ENCODE measurements at regions not wholly inside any gene's neighbourhood (a gene's known extent, or its start where the extent isn't known, plus 50 kb on each side); places are given as distances from the start of the nearest gene placed in this dataset.

GRCh38 chr1:218069180-218069579, 215.9 kb upstream of the RRP15 start:
- no peaks in the 10 kb centered on the region for H3F3A ChIP-seq (ENCODE audit: insufficient read depth)

GRCh38 chr1:218073062-218073461, 212.0 kb upstream of the RRP15 start:
- H3K36me3 ChIP-seq (ENCODE audit: low read length), result no peaks in the 10 kb centered on the region
- H3K79me2 ChIP-seq (ENCODE audit: insufficient read depth, low read length), result no peaks in the 10 kb centered on the region
- no peak overlapping the region for H3K4me3 ChIP-seq (ENCODE audit: insufficient read depth, low read length, poor library complexity, severe bottlenecking)
- no peaks in the 10 kb centered on the region for H3K27me3 ChIP-seq (ENCODE audit: low read length)
- H3K9me3 ChIP-seq (ENCODE audit: insufficient read depth, low read length), result no peaks in the 10 kb centered on the region
- no peak overlapping the region for H2AFZ ChIP-seq (ENCODE audit: low read depth, low read length, severe bottlenecking)
- H3K4me2 ChIP-seq (ENCODE audit: low read depth, low read length, poor library complexity, severe bottlenecking), result no peak overlapping the region
- no peaks in the 10 kb centered on the region for H3F3A ChIP-seq (ENCODE audit: insufficient read depth)
- no peaks in the 10 kb centered on the region; the same call in 1 of the 2 replicates for H3K9me2 ChIP-seq (replicated peaks; ENCODE audit: insufficient read depth, low read length)
- H3K27ac ChIP-seq (ENCODE audit: low read depth, low read length), result no peak overlapping the region
- TF ChIP-seq, protein P1, sequence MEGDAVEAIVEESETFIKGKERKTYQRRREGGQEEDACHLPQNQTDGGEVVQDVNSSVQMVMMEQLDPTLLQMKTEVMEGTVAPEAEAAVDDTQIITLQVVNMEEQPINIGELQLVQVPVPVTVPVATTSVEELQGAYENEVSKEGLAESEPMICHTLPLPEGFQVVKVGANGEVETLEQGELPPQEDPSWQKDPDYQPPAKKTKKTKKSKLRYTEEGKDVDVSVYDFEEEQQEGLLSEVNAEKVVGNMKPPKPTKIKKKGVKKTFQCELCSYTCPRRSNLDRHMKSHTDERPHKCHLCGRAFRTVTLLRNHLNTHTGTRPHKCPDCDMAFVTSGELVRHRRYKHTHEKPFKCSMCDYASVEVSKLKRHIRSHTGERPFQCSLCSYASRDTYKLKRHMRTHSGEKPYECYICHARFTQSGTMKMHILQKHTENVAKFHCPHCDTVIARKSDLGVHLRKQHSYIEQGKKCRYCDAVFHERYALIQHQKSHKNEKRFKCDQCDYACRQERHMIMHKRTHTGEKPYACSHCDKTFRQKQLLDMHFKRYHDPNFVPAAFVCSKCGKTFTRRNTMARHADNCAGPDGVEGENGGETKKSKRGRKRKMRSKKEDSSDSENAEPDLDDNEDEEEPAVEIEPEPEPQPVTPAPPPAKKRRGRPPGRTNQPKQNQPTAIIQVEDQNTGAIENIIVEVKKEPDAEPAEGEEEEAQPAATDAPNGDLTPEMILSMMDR (IDR thresholded peaks at IDR 0.05; ENCODE audit: insufficient read depth, low read length, poor library complexity, severe bottlenecking), result no peak
- TF ChIP-seq EZH2phosphoT487 (conservative IDR thresholded peaks at IDR 0.05; ENCODE audit: low read length), result no peak
- no peak overlapping the region for H3K9ac ChIP-seq (ENCODE audit: low read length)
- H4K20me1 ChIP-seq (ENCODE audit: low read depth, low read length), result no peaks in the 10 kb centered on the region

More at GRCh38 chr1:218069180-218069579, 215.9 kb upstream of the RRP15 start:
- Histone ChIP-seq H2AFZ (ENCODE audit: low read depth, low read length, severe bottlenecking) (no peak overlapping the region), H3K9me2 (replicated peaks; ENCODE audit: insufficient read depth, low read length) (no peaks in the 10 kb centered on the region), H3K36me3 (ENCODE audit: low read length) (no peaks in the 10 kb centered on the region), H3K4me3 (ENCODE audit: insufficient read depth, low read length, poor library complexity, severe bottlenecking) (no peak overlapping the region), H3K4me2 (ENCODE audit: low read depth, low read length, poor library complexity, severe bottlenecking) (no peak overlapping the region), H3K9ac (ENCODE audit: low read length) (no peak overlapping the region), H3K9me3 (ENCODE audit: insufficient read depth, low read length) (no peaks in the 10 kb centered on the region), H3K27ac (ENCODE audit: low read depth, low read length) (no peak overlapping the region), H4K20me1 (ENCODE audit: low read depth, low read length) (no peaks in the 10 kb centered on the region), H3K79me2 (ENCODE audit: insufficient read depth, low read length) (no peaks in the 10 kb centered on the region), H3K27me3 (ENCODE audit: low read length) (no peaks in the 10 kb centered on the region)
- TF ChIP-seq, protein P1 (IDR thresholded peaks at IDR 0.05; ENCODE audit: insufficient read depth, low read length, poor library complexity, severe bottlenecking), result no peak
- TF ChIP-seq EZH2phosphoT487 (conservative IDR thresholded peaks at IDR 0.05; ENCODE audit: low read length), result no peak

DNA sequence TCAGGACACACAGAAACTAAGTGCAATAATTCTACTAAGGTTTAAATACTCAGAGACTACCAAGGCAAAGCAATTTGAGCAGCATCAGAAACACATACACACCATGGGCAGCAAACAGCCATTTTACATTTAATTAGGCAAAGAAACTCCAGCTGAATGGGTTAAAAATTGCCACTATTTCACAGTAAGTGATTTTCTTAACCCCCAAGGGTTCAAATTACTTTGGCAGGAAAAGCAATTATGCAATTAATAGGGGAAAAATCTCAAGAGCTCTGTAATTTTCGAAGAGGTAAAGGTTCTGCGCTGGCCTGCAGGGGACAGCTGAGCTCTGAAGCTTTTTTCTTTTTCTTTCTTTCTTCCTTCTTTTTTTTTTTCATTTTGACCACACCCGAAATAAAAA, 206.2 kb upstream of the RRP15 start:
- Histone ChIP-seq H3K79me2 (ENCODE audit: insufficient read depth, low read length) (no peaks in the 10 kb centered on the region), H3K9me2 (replicated peaks; ENCODE audit: insufficient read depth, low read length) (no peaks in the 10 kb centered on the region; the same call in 1 of the 2 replicates), H2AFZ (ENCODE audit: low read depth, low read length, severe bottlenecking) (no peak overlapping the region), H4K20me1 (ENCODE audit: low read depth, low read length) (no peaks in the 10 kb centered on the region), H3K27me3 (ENCODE audit: low read length) (no peaks in the 10 kb centered on the region), H3K27ac (ENCODE audit: low read depth, low read length) (no peak overlapping the region), H3F3A (ENCODE audit: insufficient read depth) (no peaks in the 10 kb centered on the region), H3K9ac (ENCODE audit: low read length) (no peak overlapping the region), H3K4me3 (ENCODE audit: insufficient read depth, low read length, poor library complexity, severe bottlenecking) (no peak overlapping the region), H3K4me2 (ENCODE audit: low read depth, low read length, poor library complexity, severe bottlenecking) (no peak overlapping the region), H3K36me3 (ENCODE audit: low read length) (no peaks in the 10 kb centered on the region), H3K9me3 (ENCODE audit: insufficient read depth, low read length) (no peaks in the 10 kb centered on the region)
- TF ChIP-seq, protein P1 (IDR thresholded peaks at IDR 0.05; ENCODE audit: insufficient read depth, low read length, poor library complexity, severe bottlenecking), result no peak
- TF ChIP-seq EZH2phosphoT487 (conservative IDR thresholded peaks at IDR 0.05; ENCODE audit: low read length), result no peak
